ENCODE measurements at regions not wholly inside any gene's neighbourhood (a gene's known extent, or its start where the extent isn't known, plus 50 kb on each side); places are given as distances from the start of the nearest gene placed in this dataset.

- Histone ChIP-seq H3K27me3 (ENCODE audit: control insufficient read depth, insufficient read depth, low read length) (no peaks in the 10 kb centered on the region), H3K27ac (ENCODE audit: low read length) (no peak overlapping the region), H3K9me3 (ENCODE audit: control insufficient read depth, insufficient read depth, low read length) (no peaks in the 10 kb centered on the region), H3K4me3 (ENCODE audit: low read length) (no peak overlapping the region), H3K4me1 (ENCODE audit: control insufficient read depth, insufficient read depth, low read length) (no peaks in the 10 kb centered on the region), H3K36me3 (ENCODE audit: control insufficient read depth, insufficient read depth, low read length) (no peaks in the 10 kb centered on the region)
- DNase-seq (ENCODE audit: low read depth, low spot score) = no peak
- no CpG with 5 or more reads among the region's 2 CpGs for WGBS (ENCODE audit: insufficient coverage, insufficient read length)
These were observed 251.0 kb upstream of the STARD13 start for GRCh38 chr13:33536601-33537000.

DNA sequence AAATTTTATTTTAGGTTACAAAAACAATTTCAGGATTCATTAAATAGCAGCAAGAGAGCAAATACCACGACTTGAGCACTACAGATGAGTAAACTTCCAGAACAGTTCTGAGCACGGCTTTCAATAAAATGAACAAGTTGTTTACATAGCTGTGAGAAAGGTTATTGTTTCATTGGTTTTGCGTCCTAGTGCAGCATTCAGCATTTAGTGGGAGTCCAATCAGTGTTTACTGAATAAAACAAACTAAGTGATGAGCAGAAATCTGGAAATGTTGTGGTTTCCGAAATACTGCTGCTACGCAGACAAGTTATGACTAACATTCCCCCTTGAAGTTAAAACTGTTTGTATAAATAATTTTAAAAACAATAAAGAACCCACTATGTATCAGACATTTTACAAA is 251.5 kb upstream of the STARD13 start:
- WGBS (ENCODE audit: insufficient coverage, insufficient read length) = no CpG with 5 or more reads among the region's 5 CpGs
- H3K27ac ChIP-seq (ENCODE audit: low read length) = no peak overlapping the region
- no peaks in the 10 kb centered on the region for H3K36me3 ChIP-seq (ENCODE audit: control insufficient read depth, insufficient read depth, low read length)
- DNase-seq (ENCODE audit: low read depth, low spot score) = no peak
- H3K9me3 ChIP-seq (ENCODE audit: control insufficient read depth, insufficient read depth, low read length) = no peaks in the 10 kb centered on the region
- no peaks in the 10 kb centered on the region for H3K4me1 ChIP-seq (ENCODE audit: control insufficient read depth, insufficient read depth, low read length)
- H3K27me3 ChIP-seq (ENCODE audit: control insufficient read depth, insufficient read depth, low read length) = no peaks in the 10 kb centered on the region
- H3K4me3 ChIP-seq (ENCODE audit: low read length) = no peak overlapping the region

DNA sequence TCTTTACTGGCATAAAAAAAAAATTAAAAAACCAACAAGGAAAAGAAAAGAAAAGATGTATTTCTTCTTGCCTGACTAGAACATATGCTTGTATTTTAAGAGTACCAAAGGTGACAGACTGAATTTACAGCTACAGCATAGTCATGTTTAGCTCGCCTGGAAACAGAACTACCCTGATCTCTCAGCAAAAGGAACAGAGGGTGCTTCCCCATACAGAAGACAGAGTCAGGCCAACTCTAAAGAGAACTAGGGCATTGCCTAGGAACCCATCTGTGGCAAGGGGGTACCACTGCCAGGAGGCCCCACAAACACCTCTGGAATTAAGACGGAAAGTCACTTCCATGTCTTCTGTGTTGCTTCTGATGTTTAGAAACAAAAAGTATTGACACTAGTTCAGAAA is 252.1 kb upstream of the STARD13 start:
- WGBS (ENCODE audit: insufficient coverage, insufficient read length) = no CpG with 5 or more reads among the region's 2 CpGs

GRCh38 chr13:33541456-33541855 is 255.9 kb upstream of the STARD13 start:
- Histone ChIP-seq H3K9me3 (ENCODE audit: control insufficient read depth, insufficient read depth, low read length) (no peaks in the 10 kb centered on the region), H3K36me3 (ENCODE audit: control insufficient read depth, insufficient read depth, low read length) (no peaks in the 10 kb centered on the region), H3K27ac (ENCODE audit: low read length) (no peak overlapping the region), H3K4me1 (ENCODE audit: control insufficient read depth, insufficient read depth, low read length) (no peaks in the 10 kb centered on the region), H3K4me3 (ENCODE audit: low read length) (no peak overlapping the region), H3K27me3 (ENCODE audit: control insufficient read depth, insufficient read depth, low read length) (no peaks in the 10 kb centered on the region)
- no peak for DNase-seq (ENCODE audit: low read depth, low spot score)
- WGBS (ENCODE audit: insufficient coverage, insufficient read length) = no CpG with 5 or more reads among the region's 7 CpGs

More for the DNA sequence above, 252.1 kb upstream of the STARD13 start:
- Histone ChIP-seq H3K36me3 (ENCODE audit: control insufficient read depth, insufficient read depth, low read length) (no peaks in the 10 kb centered on the region), H3K27me3 (ENCODE audit: control insufficient read depth, insufficient read depth, low read length) (no peaks in the 10 kb centered on the region), H3K4me1 (ENCODE audit: control insufficient read depth, insufficient read depth, low read length) (no peaks in the 10 kb centered on the region), H3K27ac (ENCODE audit: low read length) (no peak overlapping the region), H3K9me3 (ENCODE audit: control insufficient read depth, insufficient read depth, low read length) (no peaks in the 10 kb centered on the region), H3K4me3 (ENCODE audit: low read length) (no peak overlapping the region)
- no peak for DNase-seq (ENCODE audit: low read depth, low spot score)

- peak overlapping the region; percentile 53; the same call in 1 of the 2 replicates for H3K4me3 ChIP-seq (ENCODE audit: low read length)
- H3K9me3 ChIP-seq (ENCODE audit: control insufficient read depth, insufficient read depth, low read length) = no peaks in the 10 kb centered on the region
- H3K27me3 ChIP-seq (ENCODE audit: control insufficient read depth, insufficient read depth, low read length) = no peaks in the 10 kb centered on the region
- H3K36me3 ChIP-seq (ENCODE audit: control insufficient read depth, insufficient read depth, low read length) = no peaks in the 10 kb centered on the region
- whole genome bisulfite sequencing (ENCODE audit: insufficient coverage, insufficient read length) = no CpG with 5 or more reads among the region's 8 CpGs
- peak overlapping the region; percentile 39 for H3K27ac ChIP-seq (ENCODE audit: low read length)
- H3K4me1 ChIP-seq (ENCODE audit: control insufficient read depth, insufficient read depth, low read length) = no peaks in the 10 kb centered on the region
- DNase-seq (ENCODE audit: low read depth, low spot score) = no peak
These were observed 256.4 kb upstream of the STARD13 start for GRCh38 chr13:33541962-33542308.

GRCh38 chr13:33542309-33543088 is 256.9 kb upstream of the STARD13 start:
- peak; percentile 80 for DNase-seq (ENCODE audit: low read depth, low spot score)
- no peaks in the 10 kb centered on the region for H3K27me3 ChIP-seq (ENCODE audit: control insufficient read depth, insufficient read depth, low read length)
- no peaks in the 10 kb centered on the region for H3K4me1 ChIP-seq (ENCODE audit: control insufficient read depth, insufficient read depth, low read length)
- no CpG with 5 or more reads among the region's 70 CpGs for WGBS (ENCODE audit: insufficient coverage, insufficient read length)
- H3K36me3 ChIP-seq (ENCODE audit: control insufficient read depth, insufficient read depth, low read length) = no peaks in the 10 kb centered on the region
- peak overlapping the region; percentile 39 for H3K27ac ChIP-seq (ENCODE audit: low read length)
- H3K9me3 ChIP-seq (ENCODE audit: control insufficient read depth, insufficient read depth, low read length) = no peaks in the 10 kb centered on the region
- peak overlapping the region; percentile 53; the same call in 1 of the 2 replicates for H3K4me3 ChIP-seq (ENCODE audit: low read length)

GRCh38 chr13:33543089-33543459 is 257.5 kb upstream of the STARD13 start:
- H3K4me3 ChIP-seq (ENCODE audit: low read length) = peak overlapping the region; percentile 53; the same call in 1 of the 2 replicates
- no peaks in the 10 kb centered on the region for H3K4me1 ChIP-seq (ENCODE audit: control insufficient read depth, insufficient read depth, low read length)
- H3K27ac ChIP-seq (ENCODE audit: low read length) = no peak overlapping the region
- H3K9me3 ChIP-seq (ENCODE audit: control insufficient read depth, insufficient read depth, low read length) = no peaks in the 10 kb centered on the region
- no peaks in the 10 kb centered on the region for H3K36me3 ChIP-seq (ENCODE audit: control insufficient read depth, insufficient read depth, low read length)
- no peaks in the 10 kb centered on the region for H3K27me3 ChIP-seq (ENCODE audit: control insufficient read depth, insufficient read depth, low read length)
- WGBS (ENCODE audit: insufficient coverage, insufficient read length) = no CpG with 5 or more reads among the region's 7 CpGs
- DNase-seq (ENCODE audit: low read depth, low spot score) = no peak

- no peak overlapping the region for H3K4me3 ChIP-seq (ENCODE audit: low read length)
- no peaks in the 10 kb centered on the region for H3K9me3 ChIP-seq (ENCODE audit: control insufficient read depth, insufficient read depth, low read length)
- H3K4me1 ChIP-seq (ENCODE audit: control insufficient read depth, insufficient read depth, low read length) = no peaks in the 10 kb centered on the region
- no peak for DNase-seq (ENCODE audit: low read depth, low spot score)
- no CpG with 5 or more reads among the region's 3 CpGs for WGBS (ENCODE audit: insufficient coverage, insufficient read length)
- no peak overlapping the region for H3K27ac ChIP-seq (ENCODE audit: low read length)
- H3K27me3 ChIP-seq (ENCODE audit: control insufficient read depth, insufficient read depth, low read length) = no peaks in the 10 kb centered on the region
- H3K36me3 ChIP-seq (ENCODE audit: control insufficient read depth, insufficient read depth, low read length) = no peaks in the 10 kb centered on the region
These were observed 258.2 kb upstream of the STARD13 start for GRCh38 chr13:33543631-33544265.

GRCh38 chr13:33544308-33544707 is 258.8 kb upstream of the STARD13 start:
- Histone ChIP-seq H3K36me3 (ENCODE audit: control insufficient read depth, insufficient read depth, low read length) (no peaks in the 10 kb centered on the region), H3K4me1 (ENCODE audit: control insufficient read depth, insufficient read depth, low read length) (no peaks in the 10 kb centered on the region), H3K27ac (ENCODE audit: low read length) (no peak overlapping the region), H3K27me3 (ENCODE audit: control insufficient read depth, insufficient read depth, low read length) (no peaks in the 10 kb centered on the region), H3K9me3 (ENCODE audit: control insufficient read depth, insufficient read depth, low read length) (no peaks in the 10 kb centered on the region), H3K4me3 (ENCODE audit: low read length) (no peak overlapping the region)
- DNase-seq (ENCODE audit: low read depth, low spot score) = no peak
- WGBS (ENCODE audit: insufficient coverage, insufficient read length) = no CpG with 5 or more reads among the region's 3 CpGs

GRCh38 chr13:33545492-33545891 is 259.9 kb upstream of the STARD13 start:
- Histone ChIP-seq H3K4me3 (ENCODE audit: low read length) (no peak overlapping the region), H3K4me1 (ENCODE audit: control insufficient read depth, insufficient read depth, low read length) (no peaks in the 10 kb centered on the region), H3K36me3 (ENCODE audit: control insufficient read depth, insufficient read depth, low read length) (no peaks in the 10 kb centered on the region), H3K27me3 (ENCODE audit: control insufficient read depth, insufficient read depth, low read length) (no peaks in the 10 kb centered on the region), H3K27ac (ENCODE audit: low read length) (no peak overlapping the region), H3K9me3 (ENCODE audit: control insufficient read depth, insufficient read depth, low read length) (no peaks in the 10 kb centered on the region)
- no CpG with 5 or more reads among the region's 3 CpGs for WGBS (ENCODE audit: insufficient coverage, insufficient read length)
- DNase-seq (ENCODE audit: low read depth, low spot score) = no peak

- H3K9me3 ChIP-seq (ENCODE audit: control insufficient read depth, insufficient read depth, low read length) = no peaks in the 10 kb centered on the region
- DNase-seq (ENCODE audit: low read depth, low spot score) = no peak
- no peak overlapping the region for H3K4me3 ChIP-seq (ENCODE audit: low read length)
- no peaks in the 10 kb centered on the region for H3K36me3 ChIP-seq (ENCODE audit: control insufficient read depth, insufficient read depth, low read length)
- H3K27me3 ChIP-seq (ENCODE audit: control insufficient read depth, insufficient read depth, low read length) = no peaks in the 10 kb centered on the region
- no peaks in the 10 kb centered on the region for H3K4me1 ChIP-seq (ENCODE audit: control insufficient read depth, insufficient read depth, low read length)
- no CpG with 5 or more reads among the region's 1 CpG for WGBS (ENCODE audit: insufficient coverage, insufficient read length)
- no peak overlapping the region for H3K27ac ChIP-seq (ENCODE audit: low read length)
These were observed 261.5 kb upstream of the STARD13 start for GRCh38 chr13:33547035-33547434.
